Heart left ventricle (tissue), 13 donors: ENCODE measurements at regions not wholly inside any gene's neighbourhood (a gene's known extent, or its start where the extent isn't known, plus 50 kb on each side); places are given as distances from the start of the nearest gene placed in this dataset.

Source experiments
- POLR2A ChIP-seq, 2 donors: fragments of 450-650 bp; IDR thresholded peaks; one replicate each; pipeline ENCODE4 v1.6.1; 2017; ENCODE audit warnings: antibody characterized with exemption in 2 of 2, mild to moderate bottlenecking in 2 of 2, moderate library complexity in 2 of 2
- TF ChIP-seq, protein P1 (sequence below), 12 donors: fragments of 200-600 bp; sonication (generic) in 4 of 12; IDR thresholded peaks; one replicate each; pipeline versions ENCODE4 v1.5.0 to v1.8.0; 2018 to 2022; ENCODE audit warnings: antibody characterized with exemption in 12 of 12, mild to moderate bottlenecking in 5 of 12
- donor health status: ischemic (EF 13 %, LVEDD 7.1; RV severe dilation, severe dysfunction).
- donor health status: DM: no; HTN: yes; CAD: no.
- donor health status: DM: no; HTN: no; CAD: no.
- donor health status: ischemic (EF 25% LVEDD 6.9; RV normal size, moderate dysfunction).
- donor health status: ischemic (EF 25% LVEDD 5.7; RV mildly dilated, moderate dysfunction).
- donor health status: ischemic (EF 35%, LVEDD 5.7; RV mildly dilated, moderate dysfunction).
- donor health status: nonischemic (EF 11% LVEDD 7.7; RV severe dilation, severe dysfunction).
- donor health status: DM: yes; HTN: yes; CAD: no.
- donor health status: PGD.
- donor health status: ischemic (EF 29% LVEDD 5.4; RV normal size, mild dysfunction).
- donor health status: nonischemic (EF 23%, LVEDD 6.1; RV moderate dilation, normal function).

DNA sequence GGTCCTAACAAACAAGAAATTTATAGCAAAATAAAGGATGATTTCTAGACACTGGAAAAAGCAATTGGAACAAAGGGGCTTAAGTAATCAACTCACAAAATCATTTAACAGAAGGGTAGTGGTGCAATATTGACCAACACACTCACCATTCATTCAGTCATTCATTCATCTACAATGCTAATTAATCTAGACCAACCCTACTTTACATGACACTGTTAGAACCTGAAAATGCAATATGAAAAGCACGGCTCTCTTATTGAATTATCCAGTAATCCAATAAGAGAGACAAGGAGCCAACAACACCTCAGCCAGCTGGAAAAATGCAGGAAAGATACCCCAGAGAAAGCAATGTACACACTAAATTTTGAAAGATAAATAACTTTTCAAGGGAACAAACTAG lies 310.8 kb upstream of the NR5A2 start:
- TF ChIP-seq, protein P1, sequence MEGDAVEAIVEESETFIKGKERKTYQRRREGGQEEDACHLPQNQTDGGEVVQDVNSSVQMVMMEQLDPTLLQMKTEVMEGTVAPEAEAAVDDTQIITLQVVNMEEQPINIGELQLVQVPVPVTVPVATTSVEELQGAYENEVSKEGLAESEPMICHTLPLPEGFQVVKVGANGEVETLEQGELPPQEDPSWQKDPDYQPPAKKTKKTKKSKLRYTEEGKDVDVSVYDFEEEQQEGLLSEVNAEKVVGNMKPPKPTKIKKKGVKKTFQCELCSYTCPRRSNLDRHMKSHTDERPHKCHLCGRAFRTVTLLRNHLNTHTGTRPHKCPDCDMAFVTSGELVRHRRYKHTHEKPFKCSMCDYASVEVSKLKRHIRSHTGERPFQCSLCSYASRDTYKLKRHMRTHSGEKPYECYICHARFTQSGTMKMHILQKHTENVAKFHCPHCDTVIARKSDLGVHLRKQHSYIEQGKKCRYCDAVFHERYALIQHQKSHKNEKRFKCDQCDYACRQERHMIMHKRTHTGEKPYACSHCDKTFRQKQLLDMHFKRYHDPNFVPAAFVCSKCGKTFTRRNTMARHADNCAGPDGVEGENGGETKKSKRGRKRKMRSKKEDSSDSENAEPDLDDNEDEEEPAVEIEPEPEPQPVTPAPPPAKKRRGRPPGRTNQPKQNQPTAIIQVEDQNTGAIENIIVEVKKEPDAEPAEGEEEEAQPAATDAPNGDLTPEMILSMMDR (IDR thresholded peaks at IDR 0.05), result no peak
- TF ChIP-seq POLR2A (IDR thresholded peaks at IDR 0.05), result no peak
